ENCODE measurements at regions not wholly inside any gene's neighbourhood (a gene's known extent, or its start where the extent isn't known, plus 50 kb on each side); places are given as distances from the start of the nearest gene placed in this dataset.

DNA sequence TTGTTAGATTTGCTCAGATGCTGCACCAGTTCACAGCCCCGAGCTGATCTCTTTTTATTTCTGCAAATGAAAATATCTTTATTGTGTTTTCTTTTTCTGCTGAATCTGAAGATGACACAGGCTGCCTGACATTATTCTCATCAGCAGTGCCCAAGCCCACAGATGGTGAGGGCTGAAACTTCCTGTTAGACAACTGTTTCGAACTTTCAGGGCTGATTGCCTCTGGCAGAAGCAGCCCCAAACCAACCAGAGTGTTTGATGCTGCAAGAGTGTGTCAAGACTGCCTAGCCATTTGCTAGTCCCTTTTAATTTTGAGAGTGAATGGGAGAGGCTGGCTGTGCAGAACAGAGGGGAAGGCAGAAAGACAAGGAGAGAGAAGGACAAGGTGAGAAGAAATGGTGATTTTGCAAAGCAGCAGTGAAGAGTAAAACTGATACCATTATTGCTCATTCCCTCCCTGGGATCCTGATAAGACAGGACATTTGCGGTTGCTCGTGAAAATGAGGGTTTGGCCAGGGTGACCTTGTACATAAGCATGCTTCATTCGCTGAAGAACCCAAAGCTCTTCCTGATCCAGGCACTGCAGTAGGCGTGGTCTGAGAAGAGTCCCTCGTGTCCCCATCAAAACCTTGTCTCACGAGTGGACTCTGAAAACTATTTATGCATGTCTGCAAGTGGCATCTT is 77.2 kb downstream of the TMEM114 start:
- H4K20me1 ChIP-seq (ENCODE audit: insufficient read depth, low read length), result no peaks in the 10 kb centered on the region
- H3K9me2 ChIP-seq (ENCODE audit: insufficient read depth, low read length), result no peaks in the 10 kb centered on the region
- H3K9me3 ChIP-seq (ENCODE audit: low read length), result no peaks in the 10 kb centered on the region
- H3K36me3 ChIP-seq (ENCODE audit: insufficient read depth, low read length), result no peaks in the 10 kb centered on the region
- no peak for TF ChIP-seq EZH2phosphoT487 (IDR thresholded peaks at IDR 0.05; ENCODE audit: borderline replicate concordance, low read depth, low read length)
- TF ChIP-seq, protein P1, sequence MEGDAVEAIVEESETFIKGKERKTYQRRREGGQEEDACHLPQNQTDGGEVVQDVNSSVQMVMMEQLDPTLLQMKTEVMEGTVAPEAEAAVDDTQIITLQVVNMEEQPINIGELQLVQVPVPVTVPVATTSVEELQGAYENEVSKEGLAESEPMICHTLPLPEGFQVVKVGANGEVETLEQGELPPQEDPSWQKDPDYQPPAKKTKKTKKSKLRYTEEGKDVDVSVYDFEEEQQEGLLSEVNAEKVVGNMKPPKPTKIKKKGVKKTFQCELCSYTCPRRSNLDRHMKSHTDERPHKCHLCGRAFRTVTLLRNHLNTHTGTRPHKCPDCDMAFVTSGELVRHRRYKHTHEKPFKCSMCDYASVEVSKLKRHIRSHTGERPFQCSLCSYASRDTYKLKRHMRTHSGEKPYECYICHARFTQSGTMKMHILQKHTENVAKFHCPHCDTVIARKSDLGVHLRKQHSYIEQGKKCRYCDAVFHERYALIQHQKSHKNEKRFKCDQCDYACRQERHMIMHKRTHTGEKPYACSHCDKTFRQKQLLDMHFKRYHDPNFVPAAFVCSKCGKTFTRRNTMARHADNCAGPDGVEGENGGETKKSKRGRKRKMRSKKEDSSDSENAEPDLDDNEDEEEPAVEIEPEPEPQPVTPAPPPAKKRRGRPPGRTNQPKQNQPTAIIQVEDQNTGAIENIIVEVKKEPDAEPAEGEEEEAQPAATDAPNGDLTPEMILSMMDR (conservative IDR thresholded peaks at IDR 0.05; ENCODE audit: low read length), result no peak
- intact Hi-C loops (cut with micrococcal nuclease; ENCODE audit: unreplicated experiment), result no loop called here
- no peak overlapping the region for H3K4me3 ChIP-seq (ENCODE audit: low read depth, low read length, poor library complexity, severe bottlenecking)
- H3K4me1 ChIP-seq (ENCODE audit: insufficient read depth, low read length, poor library complexity, severe bottlenecking), result no peaks in the 10 kb centered on the region
- no peak overlapping the region for H3K4me2 ChIP-seq (ENCODE audit: low read length)
- CTCF ChIA-PET (ENCODE audit: unreplicated experiment), result no interaction called here
- no peak overlapping the region for H2AFZ ChIP-seq (ENCODE audit: low read length)
- H3K27ac ChIP-seq (ENCODE audit: low read depth, low read length, poor library complexity, severe bottlenecking), result no peak overlapping the region
- POLR2A ChIA-PET, result interaction anchor here (0.7 kb wide), 1 partner anchor 108 kb away, joined by 3 read pairs; the partner anchor contains the start of gene METTL22
- no peaks in the 10 kb centered on the region for H3K79me2 ChIP-seq (ENCODE audit: insufficient read depth, low read depth, low read length)
- BruUV-seq (replicated peaks), result no TSS peak
- no peak for DNase-seq (ENCODE audit: low spot score)

- CTCF ChIA-PET (ENCODE audit: unreplicated experiment), result no interaction called here
- intact Hi-C loops (cut with micrococcal nuclease; ENCODE audit: unreplicated experiment), result no loop called here
- BruUV-seq (replicated peaks), result no TSS peak
Measured at GRCh38 chr16:8511464-8511863, 78.8 kb downstream of the TMEM114 start.

GRCh38 chr16:8510160-8510559 is 80.2 kb downstream of the TMEM114 start:
- Histone ChIP-seq H3K27ac (ENCODE audit: low read depth, low read length, poor library complexity, severe bottlenecking) (no peak overlapping the region), H3K9me2 (ENCODE audit: insufficient read depth, low read length) (no peaks in the 10 kb centered on the region), H2AFZ (ENCODE audit: low read length) (no peak overlapping the region), H3K4me1 (ENCODE audit: insufficient read depth, low read length, poor library complexity, severe bottlenecking) (no peaks in the 10 kb centered on the region), H3K9me3 (ENCODE audit: low read length) (no peaks in the 10 kb centered on the region), H4K20me1 (ENCODE audit: insufficient read depth, low read length) (no peaks in the 10 kb centered on the region), H3K4me3 (ENCODE audit: low read depth, low read length, poor library complexity, severe bottlenecking) (no peak overlapping the region), H3K79me2 (ENCODE audit: insufficient read depth, low read depth, low read length) (no peaks in the 10 kb centered on the region), H3K4me2 (ENCODE audit: low read length) (no peak overlapping the region), H3K36me3 (ENCODE audit: insufficient read depth, low read length) (no peaks in the 10 kb centered on the region)
- TF ChIP-seq, protein P1 (conservative IDR thresholded peaks at IDR 0.05; ENCODE audit: low read length), result no peak
- no peak for TF ChIP-seq EZH2phosphoT487 (IDR thresholded peaks at IDR 0.05; ENCODE audit: borderline replicate concordance, low read depth, low read length)
- intact Hi-C loops (cut with micrococcal nuclease; ENCODE audit: unreplicated experiment), result no loop called here
- POLR2A ChIA-PET, result no interaction called here
- no TSS peak for BruUV-seq (replicated peaks)
- CTCF ChIA-PET (ENCODE audit: unreplicated experiment), result no interaction called here
- DNase-seq (ENCODE audit: low spot score), result no peak

More at GRCh38 chr16:8511464-8511863, 78.8 kb downstream of the TMEM114 start:
- TF ChIP-seq, protein P1 (conservative IDR thresholded peaks at IDR 0.05; ENCODE audit: low read length), result no peak
- no peak for TF ChIP-seq EZH2phosphoT487 (IDR thresholded peaks at IDR 0.05; ENCODE audit: borderline replicate concordance, low read depth, low read length)
- no peak overlapping the region for H3K4me2 ChIP-seq (ENCODE audit: low read length)
- no peaks in the 10 kb centered on the region for H4K20me1 ChIP-seq (ENCODE audit: insufficient read depth, low read length)
- H3K9me3 ChIP-seq (ENCODE audit: low read length), result no peaks in the 10 kb centered on the region
- H3K9me2 ChIP-seq (ENCODE audit: insufficient read depth, low read length), result no peaks in the 10 kb centered on the region
- H3K36me3 ChIP-seq (ENCODE audit: insufficient read depth, low read length), result no peaks in the 10 kb centered on the region
- H3K4me1 ChIP-seq (ENCODE audit: insufficient read depth, low read length, poor library complexity, severe bottlenecking), result no peaks in the 10 kb centered on the region
- no peak overlapping the region for H3K4me3 ChIP-seq (ENCODE audit: low read depth, low read length, poor library complexity, severe bottlenecking)
- POLR2A ChIA-PET, result no interaction called here
- H2AFZ ChIP-seq (ENCODE audit: low read length), result peak overlapping the region; percentile 12; the same call in 1 of the 2 replicates
- H3K27ac ChIP-seq (ENCODE audit: low read depth, low read length, poor library complexity, severe bottlenecking), result no peak overlapping the region
- H3K79me2 ChIP-seq (ENCODE audit: insufficient read depth, low read depth, low read length), result no peaks in the 10 kb centered on the region
- peak; percentile 1 for DNase-seq (ENCODE audit: low spot score)

All from OCI-LY7 (cell line).